Mucosa of descending colon (tissue), 3 donors: ENCODE measurements at regions not wholly inside any gene's neighbourhood (a gene's known extent, or its start where the extent isn't known, plus 50 kb on each side); places are given as distances from the start of the nearest gene placed in this dataset.

Source experiments
- ATAC-seq: fragments of 200-7000 bp; cut with Tn5 transposase; one replicate; pipeline ENCODE4 v1.9.1; 2020; ENCODE audit warnings: mild to moderate bottlenecking, moderate library complexity
- DNase-seq, 3 donors: peaks; one replicate each; pipeline ENCODE4 v3.0.0-alpha.2; 2020
- H3K36me3 ChIP-seq: fragments of 200-600 bp; one replicate; pipeline ENCODE4 v1.8.0; 2021; ENCODE audit warnings: low read depth, mild to moderate bottlenecking
- H3K4me1 ChIP-seq: fragments of 200-600 bp; one replicate; pipeline ENCODE4 v1.8.0; 2021; ENCODE audit warnings: low read depth, mild to moderate bottlenecking
- H3K4me3 ChIP-seq: fragments of 200-600 bp; one replicate; pipeline ENCODE4 v1.8.0; 2021; ENCODE audit warnings: mild to moderate bottlenecking
- H3K9me3 ChIP-seq: fragments of 200-600 bp; one replicate; pipeline ENCODE4 v1.8.0; 2021; ENCODE audit warnings: mild to moderate bottlenecking
- intact Hi-C, 2 donors: fragments of 100-400 bp; cut with DNase I in 1 of 2; cut with micrococcal nuclease in 1 of 2; formaldehyde crosslinking; loops; one replicate each; pipeline versions ENCODE4 v1.11.0 to v1.11.1; 2022; cut with DNase I, micrococcal nuclease
- TF ChIP-seq, protein P1 (sequence below): fragments of 200-600 bp; IDR thresholded peaks from one replicate; pipeline ENCODE4 v1.8.0; 2022; ENCODE audit warnings: antibody characterized with exemption, mild to moderate bottlenecking
- donor health status: DM: no; HTN: no; CAD: no; lungs with moderate emphysema.
- donor health status: DM: no; HTN: no; CAD: no.
- donor health status: DM: no; HTN: yes; CAD: no.

DNA sequence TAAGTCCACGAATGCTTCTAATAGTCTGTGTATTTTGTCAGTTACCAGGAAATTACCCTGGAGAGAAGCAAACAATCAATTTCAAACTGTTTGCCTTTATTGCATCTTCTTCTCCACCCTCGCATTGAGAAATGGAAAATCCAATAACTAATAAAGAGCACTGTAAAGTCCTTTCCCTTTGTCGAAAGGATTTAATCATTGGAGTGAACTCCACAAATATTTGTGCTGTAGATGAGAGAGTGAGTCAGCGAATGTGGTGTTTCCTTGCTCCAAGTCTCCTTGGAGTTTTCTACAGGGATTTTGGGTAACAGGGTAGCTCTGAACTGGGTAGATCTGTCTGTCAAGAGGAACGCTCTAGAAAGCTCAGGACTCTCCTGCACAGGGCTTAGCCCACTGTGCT is 240.2 kb downstream of the KCNS3 start:
- H3K9me3 ChIP-seq = no peaks in the 10 kb centered on the region
- H3K36me3 ChIP-seq = no peaks in the 10 kb centered on the region
- TF ChIP-seq, protein P1, sequence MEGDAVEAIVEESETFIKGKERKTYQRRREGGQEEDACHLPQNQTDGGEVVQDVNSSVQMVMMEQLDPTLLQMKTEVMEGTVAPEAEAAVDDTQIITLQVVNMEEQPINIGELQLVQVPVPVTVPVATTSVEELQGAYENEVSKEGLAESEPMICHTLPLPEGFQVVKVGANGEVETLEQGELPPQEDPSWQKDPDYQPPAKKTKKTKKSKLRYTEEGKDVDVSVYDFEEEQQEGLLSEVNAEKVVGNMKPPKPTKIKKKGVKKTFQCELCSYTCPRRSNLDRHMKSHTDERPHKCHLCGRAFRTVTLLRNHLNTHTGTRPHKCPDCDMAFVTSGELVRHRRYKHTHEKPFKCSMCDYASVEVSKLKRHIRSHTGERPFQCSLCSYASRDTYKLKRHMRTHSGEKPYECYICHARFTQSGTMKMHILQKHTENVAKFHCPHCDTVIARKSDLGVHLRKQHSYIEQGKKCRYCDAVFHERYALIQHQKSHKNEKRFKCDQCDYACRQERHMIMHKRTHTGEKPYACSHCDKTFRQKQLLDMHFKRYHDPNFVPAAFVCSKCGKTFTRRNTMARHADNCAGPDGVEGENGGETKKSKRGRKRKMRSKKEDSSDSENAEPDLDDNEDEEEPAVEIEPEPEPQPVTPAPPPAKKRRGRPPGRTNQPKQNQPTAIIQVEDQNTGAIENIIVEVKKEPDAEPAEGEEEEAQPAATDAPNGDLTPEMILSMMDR = no peak
- no peak for ATAC-seq
- H3K4me3 ChIP-seq = no peak overlapping the region
- intact Hi-C loops = loop anchor here in 1 of 2 donors (5.0 kb wide), 1 partner anchor 266 kb away; no protein-coding TSS in a partner anchor
- DNase-seq = no peak
- H3K4me1 ChIP-seq = no peaks in the 10 kb centered on the region

DNA sequence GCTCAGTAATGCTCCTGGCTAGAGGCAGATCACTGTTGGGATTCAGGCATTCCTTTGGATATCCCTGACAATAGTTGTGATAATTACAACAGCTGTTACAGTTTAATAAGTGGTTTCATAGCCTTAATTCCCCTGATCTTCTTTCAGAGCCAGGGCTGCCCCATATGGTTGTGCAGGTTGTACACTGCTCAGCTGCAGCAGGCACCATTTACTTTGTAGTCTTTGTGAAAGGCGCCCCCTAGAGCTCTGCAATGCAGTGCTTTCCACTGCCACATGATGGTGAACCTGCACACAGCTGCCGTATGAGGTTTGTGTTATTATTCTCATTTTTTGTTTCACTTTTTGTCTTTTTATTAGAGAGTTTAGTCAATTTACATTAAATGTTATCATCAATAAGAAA is 239.1 kb downstream of the KCNS3 start:
- Histone ChIP-seq H3K4me3 (no peak overlapping the region), H3K4me1 (no peaks in the 10 kb centered on the region), H3K36me3 (no peaks in the 10 kb centered on the region), H3K9me3 (no peaks in the 10 kb centered on the region)
- TF ChIP-seq, protein P1 = peak; percentile 30
- DNase-seq = peak in 2 of 3 donors; percentile 52 to 57
- intact Hi-C loops = loop anchor here in 1 of 2 donors (5.0 kb wide), 1 partner anchor 265 kb away; no protein-coding TSS in a partner anchor
- peak; percentile 73 for ATAC-seq

DNA sequence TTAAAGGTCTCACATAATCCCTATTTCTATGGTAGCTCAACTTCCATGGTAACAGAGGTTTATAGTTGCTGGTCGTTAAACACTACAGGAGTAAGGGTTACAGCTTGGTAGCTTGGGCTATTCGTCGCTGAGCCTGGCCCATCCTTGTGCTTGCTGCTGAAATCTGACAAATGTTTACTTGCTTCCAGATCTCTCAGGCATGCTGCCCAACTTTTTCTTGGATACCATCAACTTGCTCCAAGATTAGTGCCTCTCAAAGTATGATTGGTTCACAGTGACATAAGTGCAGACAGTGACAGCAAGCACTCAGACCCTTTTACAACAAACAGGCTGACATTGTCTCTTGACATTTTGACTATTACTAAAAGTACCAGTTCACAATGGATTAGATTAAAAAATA is 231.8 kb downstream of the KCNS3 start:
- Histone ChIP-seq H3K9me3 (no peaks in the 10 kb centered on the region), H3K36me3 (no peaks in the 10 kb centered on the region), H3K4me3 (no peak overlapping the region), H3K4me1 (no peaks in the 10 kb centered on the region)
- TF ChIP-seq, protein P1 = no peak
- no peak for DNase-seq
- intact Hi-C loops = no loop called here
- no peak for ATAC-seq

DNA sequence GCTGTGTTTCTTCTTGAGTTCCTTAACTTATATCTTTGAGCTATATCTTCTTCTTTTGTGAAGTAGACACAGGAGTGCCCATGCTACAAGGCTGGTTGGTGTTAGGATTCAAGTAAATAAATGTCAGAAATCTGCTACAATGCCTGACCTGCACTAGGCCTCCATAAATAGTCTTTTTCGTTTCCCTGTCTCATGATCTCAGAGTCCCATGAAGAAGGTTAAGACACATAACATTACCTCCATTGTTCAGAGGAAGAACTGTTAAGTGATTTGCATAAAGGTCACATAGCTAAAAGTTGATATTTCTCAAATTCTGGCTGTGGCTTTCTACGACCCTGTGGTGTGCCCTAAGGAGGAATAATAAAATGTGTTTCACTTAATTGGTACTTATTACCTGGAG is 228.4 kb downstream of the KCNS3 start:
- Histone ChIP-seq H3K4me1 (no peaks in the 10 kb centered on the region), H3K4me3 (no peak overlapping the region), H3K9me3 (no peaks in the 10 kb centered on the region), H3K36me3 (no peaks in the 10 kb centered on the region)
- TF ChIP-seq, protein P1 = no peak
- intact Hi-C loops = no loop called here
- no peak for DNase-seq
- ATAC-seq = no peak

DNA sequence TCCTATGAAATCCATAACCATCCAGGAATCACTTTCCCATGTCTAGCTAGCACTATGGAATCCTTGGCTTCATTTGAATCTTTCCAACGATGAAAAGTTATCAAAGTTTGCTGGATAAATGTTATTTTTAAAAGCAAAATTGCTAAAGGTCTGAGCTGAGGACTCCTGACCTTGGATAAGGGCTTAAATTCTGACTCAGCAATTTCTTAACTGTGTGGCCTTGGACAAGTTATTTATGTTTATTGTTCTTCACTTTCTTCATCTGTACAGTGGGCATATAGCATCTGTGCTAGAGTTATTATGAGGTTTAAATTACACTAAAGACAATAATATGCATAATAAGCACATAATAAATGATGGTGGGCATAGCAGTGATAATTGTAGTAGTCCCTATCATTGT is 227.5 kb downstream of the KCNS3 start:
- Histone ChIP-seq H3K4me1 (no peaks in the 10 kb centered on the region), H3K9me3 (no peaks in the 10 kb centered on the region), H3K4me3 (no peak overlapping the region), H3K36me3 (no peaks in the 10 kb centered on the region)
- TF ChIP-seq, protein P1 = no peak
- intact Hi-C loops = no loop called here
- DNase-seq = no peak
- ATAC-seq = no peak
